ENCODE measurements at regions not wholly inside any gene's neighbourhood (a gene's known extent, or its start where the extent isn't known, plus 50 kb on each side); places are given as distances from the start of the nearest gene placed in this dataset.

DNA sequence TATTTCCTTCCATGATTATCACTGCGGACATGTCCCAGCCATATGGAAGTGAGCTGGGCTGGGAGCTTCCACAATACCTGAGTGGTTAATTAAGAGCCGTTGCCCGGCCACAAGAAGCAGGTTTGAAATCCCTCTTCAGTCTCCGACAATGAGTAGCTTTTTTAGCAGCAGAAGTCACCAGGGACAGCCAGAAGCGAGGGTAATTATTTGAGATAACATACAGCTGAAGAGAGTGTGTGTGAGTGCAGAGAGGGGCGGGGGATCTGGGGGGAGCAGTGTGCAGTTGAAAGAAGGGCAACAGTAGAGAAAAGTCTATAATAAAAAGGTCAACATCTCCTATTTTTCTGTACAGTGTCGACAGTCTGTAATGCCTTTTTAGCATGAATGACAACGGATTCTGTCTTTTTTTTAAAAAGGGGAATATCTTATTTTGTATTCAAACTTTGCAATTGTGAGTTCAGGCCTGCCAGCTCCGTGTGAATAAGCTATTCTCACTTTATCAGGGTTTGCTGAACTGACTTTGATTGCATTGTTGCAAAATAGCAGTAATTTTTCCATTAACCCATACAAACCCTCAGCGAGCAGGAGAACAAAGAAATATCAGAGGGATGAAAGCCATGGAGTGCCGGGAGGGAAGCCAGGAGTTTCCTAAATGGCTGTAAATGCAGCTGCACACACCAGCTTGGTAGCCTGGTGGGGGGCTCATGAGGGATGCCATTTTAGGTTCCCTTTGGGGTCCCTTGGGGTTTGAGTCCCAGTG is 220.3 kb upstream of the IRX3 start:
- no peak overlapping the region for H3K4me3 Mint-ChIP-seq
- peaks cover 88% of the 10 kb centered on the region for H3K27me3 Mint-ChIP-seq (ENCODE audit: low read depth)

DNA sequence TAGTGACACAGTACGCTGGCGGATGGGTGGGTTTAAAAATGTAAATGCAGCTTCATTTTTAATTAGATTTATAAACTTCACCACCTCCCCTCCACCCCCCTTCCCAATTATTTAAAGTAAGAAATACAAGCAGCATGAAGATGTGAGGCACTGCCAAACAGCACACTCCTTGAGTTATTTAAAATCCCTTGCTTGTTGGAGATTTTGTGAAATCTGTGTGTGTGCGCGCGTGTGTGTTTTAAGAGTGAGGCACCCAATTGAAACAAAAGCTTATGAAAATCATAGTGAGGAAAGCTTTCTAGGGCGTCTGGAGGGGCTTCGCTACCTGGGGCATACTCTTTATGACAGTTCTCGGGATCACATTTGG is 219.6 kb upstream of the IRX3 start:
- Mint-ChIP-seq H3K36me3 (ENCODE audit: low read depth) (no peaks in the 10 kb centered on the region), H3K27me3 (ENCODE audit: low read depth) (peaks cover 81% of the 10 kb centered on the region), H3K4me1 (peaks cover 47% of the 10 kb centered on the region), H3K27ac (no peak overlapping the region), H3K4me3 (no peak overlapping the region), H3K9me3 (no peaks in the 10 kb centered on the region)
- TF ChIP-seq CTCF (IDR thresholded peaks at IDR 0.05; ENCODE audit: unreplicated experiment in 3 of 3): no peak

More for the DNA sequence above, 220.3 kb upstream of the IRX3 start:
- Mint-ChIP-seq H3K4me1 (peaks cover 52% of the 10 kb centered on the region), H3K36me3 (ENCODE audit: low read depth) (no peaks in the 10 kb centered on the region), H3K27ac (no peak overlapping the region), H3K9me3 (no peaks in the 10 kb centered on the region)
- no peak for TF ChIP-seq CTCF (IDR thresholded peaks at IDR 0.05; ENCODE audit: unreplicated experiment in 3 of 3)

- peaks cover 82% of the 10 kb centered on the region for H3K27me3 Mint-ChIP-seq (ENCODE audit: low read depth)
Measured at GRCh38 chr16:54505549-54506213, 219.1 kb upstream of the IRX3 start.

DNA sequence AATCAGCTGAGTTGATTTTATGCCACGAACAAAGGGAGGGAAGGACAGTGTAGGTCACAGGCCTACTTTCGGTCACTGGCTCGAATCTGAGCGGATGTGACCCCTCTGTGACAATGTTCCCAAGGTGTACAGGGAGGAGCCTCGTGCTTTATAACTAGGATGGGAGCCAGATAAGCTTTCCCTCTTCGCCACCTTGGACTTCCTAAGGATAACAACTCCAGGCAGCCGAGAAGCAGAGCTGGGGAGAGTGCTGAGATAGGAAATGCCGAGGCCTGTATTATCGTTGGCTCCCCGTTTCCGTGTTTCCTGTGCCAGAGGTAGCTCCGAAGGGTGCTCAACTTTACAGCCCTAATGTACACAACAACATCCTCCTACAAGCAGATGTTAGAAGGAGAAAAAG is 217.8 kb upstream of the IRX3 start:
- H3K27ac Mint-ChIP-seq: no peak overlapping the region
- H3K4me3 Mint-ChIP-seq: no peak overlapping the region
- H3K9me3 Mint-ChIP-seq: peaks cover 5% of the 10 kb centered on the region
- TF ChIP-seq CTCF (IDR thresholded peaks at IDR 0.05; ENCODE audit: unreplicated experiment in 3 of 3): no peak
- no peaks in the 10 kb centered on the region for H3K36me3 Mint-ChIP-seq (ENCODE audit: low read depth)
- H3K4me1 Mint-ChIP-seq: peaks cover 30% of the 10 kb centered on the region
- H3K27me3 Mint-ChIP-seq (ENCODE audit: low read depth): peaks cover 83% of the 10 kb centered on the region

More at GRCh38 chr16:54505549-54506213, 219.1 kb upstream of the IRX3 start:
- Mint-ChIP-seq H3K27ac (no peak overlapping the region), H3K36me3 (ENCODE audit: low read depth) (no peaks in the 10 kb centered on the region), H3K9me3 (no peaks in the 10 kb centered on the region), H3K4me3 (no peak overlapping the region), H3K4me1 (peaks cover 42% of the 10 kb centered on the region)
- TF ChIP-seq CTCF (IDR thresholded peaks at IDR 0.05; ENCODE audit: unreplicated experiment in 3 of 3): no peak

DNA sequence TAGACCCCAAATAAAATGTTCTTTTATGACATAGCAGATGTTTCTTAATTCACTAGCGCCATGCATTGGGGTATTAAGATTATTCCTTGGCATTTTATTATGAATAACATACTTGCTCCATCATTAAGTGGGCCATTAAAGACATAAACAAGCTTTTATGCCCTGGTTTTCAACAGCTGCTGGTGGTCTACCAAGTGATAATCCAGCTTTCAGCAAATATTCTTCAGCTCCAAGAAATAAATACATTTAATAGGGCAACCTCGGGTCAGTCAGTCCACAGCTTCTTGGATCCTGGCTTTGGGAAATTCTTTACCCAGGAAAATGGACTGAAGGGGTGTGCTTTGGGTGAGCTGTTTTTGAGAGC is 217.3 kb upstream of the IRX3 start:
- no peaks in the 10 kb centered on the region for H3K36me3 Mint-ChIP-seq (ENCODE audit: low read depth)
- H3K4me1 Mint-ChIP-seq: peaks cover 28% of the 10 kb centered on the region
- no peak overlapping the region for H3K27ac Mint-ChIP-seq
- no peak overlapping the region for H3K4me3 Mint-ChIP-seq
- peaks cover 77% of the 10 kb centered on the region for H3K27me3 Mint-ChIP-seq (ENCODE audit: low read depth)
- H3K9me3 Mint-ChIP-seq: peaks cover 5% of the 10 kb centered on the region
- TF ChIP-seq CTCF (IDR thresholded peaks at IDR 0.05; ENCODE audit: unreplicated experiment in 3 of 3): no peak
